ENCODE measurements at regions not wholly inside any gene's neighbourhood (a gene's known extent, or its start where the extent isn't known, plus 50 kb on each side); places are given as distances from the start of the nearest gene placed in this dataset.

DNA sequence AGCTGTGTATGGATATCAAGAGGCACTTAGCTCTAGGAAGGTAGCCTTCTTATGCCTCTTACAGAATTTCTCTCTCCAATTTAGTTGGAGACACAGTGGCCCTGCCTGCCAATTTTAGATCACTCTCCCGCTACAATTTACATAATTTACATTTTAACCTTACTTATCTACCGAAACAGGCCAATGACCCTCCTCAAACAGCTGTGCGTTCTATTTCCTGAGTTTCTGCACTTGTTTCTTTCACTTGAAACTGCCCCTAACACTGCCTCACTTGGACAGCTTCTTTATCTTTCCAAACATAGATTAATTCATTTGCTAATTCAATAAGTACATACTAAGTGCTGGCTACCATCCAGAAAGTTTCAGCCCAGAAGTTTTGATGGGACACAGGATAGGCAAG, 52.9 kb upstream of the HDDC2 start:
- Histone ChIP-seq H3K9me3 (replicated peaks) (no peaks in the 10 kb centered on the region), H3K36me3 (no peaks in the 10 kb centered on the region), H3K4me3 (no peak overlapping the region), H3K4me1 (replicated peaks) (no peaks in the 10 kb centered on the region), H3K27ac (no peak overlapping the region), H3K27me3 (replicated peaks) (peaks cover 5% of the 10 kb centered on the region)
- DNase-seq (ENCODE audit: low read depth in 1 of 2, low spot score in 2 of 2): no peak

DNA sequence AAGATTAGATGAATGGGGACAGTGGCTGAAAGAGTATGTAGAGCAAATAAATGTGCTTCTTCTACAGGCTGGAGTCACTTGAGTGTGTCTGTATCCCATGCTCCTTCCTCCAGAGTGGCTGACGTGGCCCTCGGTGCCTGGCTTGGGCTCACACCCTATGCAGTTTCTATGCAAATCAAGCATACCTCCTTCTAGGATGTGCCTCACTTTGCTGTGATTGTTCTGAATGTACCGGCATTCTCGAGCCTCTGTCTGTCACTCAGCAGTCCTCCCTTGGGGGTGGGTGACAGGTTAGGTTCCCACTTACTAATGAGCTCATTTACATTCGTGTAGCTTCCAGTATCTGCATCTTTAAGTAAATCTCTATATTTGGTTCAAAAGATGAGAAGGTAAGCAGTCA, 55.1 kb upstream of the HDDC2 start:
- Histone ChIP-seq H3K27me3 (replicated peaks) (peaks cover 5% of the 10 kb centered on the region), H3K27ac (no peak overlapping the region), H3K4me3 (no peak overlapping the region), H3K4me1 (replicated peaks) (no peaks in the 10 kb centered on the region), H3K9me3 (replicated peaks) (no peaks in the 10 kb centered on the region), H3K36me3 (no peaks in the 10 kb centered on the region)
- no peak for DNase-seq (ENCODE audit: low read depth in 1 of 2, low spot score in 2 of 2)

DNA sequence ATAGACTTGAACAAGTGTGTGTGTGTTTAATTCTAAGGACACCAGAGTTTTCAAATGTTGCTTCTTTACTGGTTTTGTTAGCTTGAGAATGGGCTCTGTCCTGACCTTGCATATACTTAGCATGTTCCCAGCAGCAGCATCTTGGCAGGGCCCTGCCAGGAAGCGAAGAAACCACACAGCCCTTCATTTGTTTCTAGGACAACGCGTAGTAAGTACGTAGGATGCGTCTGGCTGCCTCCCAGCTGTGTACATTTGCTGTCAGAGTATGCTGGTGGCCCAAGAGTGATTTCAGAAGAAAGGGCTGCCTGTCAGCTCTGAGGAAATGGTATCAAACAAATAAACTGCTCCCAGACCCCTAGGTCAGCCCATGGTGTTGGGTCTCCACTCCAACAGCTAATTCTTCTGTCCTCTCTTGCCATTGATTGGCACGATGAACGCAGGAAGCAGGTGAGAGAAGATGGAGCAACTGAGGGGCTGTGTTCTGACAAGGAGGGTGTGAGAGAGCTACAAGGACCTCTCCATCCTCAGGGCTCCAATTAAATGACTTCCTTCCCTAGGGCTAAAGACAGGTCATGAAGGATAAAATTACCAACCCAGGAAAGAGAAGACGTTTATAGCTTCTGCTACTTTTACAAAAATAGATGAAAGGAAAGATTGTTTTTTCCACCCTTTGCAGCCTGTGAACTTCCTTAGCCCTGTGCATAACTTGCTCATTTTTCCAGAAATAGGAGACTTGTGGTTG, 55.9 kb upstream of the HDDC2 start:
- Histone ChIP-seq H3K4me1 (replicated peaks) (peaks cover 2% of the 10 kb centered on the region), H3K27ac (no peak overlapping the region), H3K27me3 (replicated peaks) (peaks cover 5% of the 10 kb centered on the region), H3K9me3 (replicated peaks) (no peaks in the 10 kb centered on the region), H3K36me3 (no peaks in the 10 kb centered on the region), H3K4me3 (no peak overlapping the region)
- no peak for DNase-seq (ENCODE audit: low read depth in 1 of 2, low spot score in 2 of 2)

DNA sequence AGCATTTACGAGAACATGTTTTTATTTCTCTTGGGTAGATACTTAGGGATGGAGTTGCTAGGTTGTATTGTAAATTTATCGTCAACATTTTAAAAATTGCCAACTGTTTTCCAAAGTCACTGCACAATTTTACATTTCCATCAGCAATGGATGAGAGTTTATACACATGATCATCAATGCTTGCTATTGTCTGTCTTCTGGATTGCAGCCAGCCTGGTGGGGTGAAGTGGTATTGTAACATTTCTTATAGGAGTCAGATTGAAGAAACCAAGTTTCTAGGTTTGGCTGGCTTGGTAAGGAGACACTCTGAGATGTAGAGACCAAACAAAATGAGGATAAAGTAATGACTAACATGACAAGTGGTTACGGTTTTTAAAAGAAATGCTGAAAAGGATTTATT, 57.1 kb upstream of the HDDC2 start:
- Histone ChIP-seq H3K4me1 (replicated peaks) (peaks cover 14% of the 10 kb centered on the region), H3K27ac (no peak overlapping the region), H3K27me3 (replicated peaks) (no peaks in the 10 kb centered on the region; the same call in none of the 2 replicates), H3K36me3 (no peaks in the 10 kb centered on the region), H3K9me3 (replicated peaks) (no peaks in the 10 kb centered on the region), H3K4me3 (no peak overlapping the region)
- no peak for DNase-seq (ENCODE audit: low read depth in 1 of 2, low spot score in 2 of 2)

DNA sequence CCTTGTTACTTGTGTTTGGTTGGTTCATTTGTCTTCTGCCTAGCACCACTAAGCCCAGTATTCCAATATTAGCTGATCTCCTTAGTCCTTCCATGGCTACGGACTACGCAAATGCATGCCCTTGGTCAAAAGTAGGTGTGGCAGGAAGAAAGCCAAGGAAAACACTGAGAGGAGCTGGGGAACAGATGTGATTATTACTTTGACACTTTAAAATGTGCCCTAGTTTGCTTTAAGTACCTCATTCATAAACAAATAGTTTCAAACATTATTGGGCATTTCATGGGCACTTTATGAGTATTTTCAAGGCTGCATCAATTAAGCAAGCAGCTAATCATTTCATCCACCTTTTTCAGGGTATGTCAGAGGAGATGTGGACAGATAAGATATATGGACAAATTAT, 60.1 kb upstream of the HDDC2 start:
- H3K4me3 ChIP-seq: no peak overlapping the region
- no peak overlapping the region for H3K27ac ChIP-seq
- peaks cover 16% of the 10 kb centered on the region for H3K4me1 ChIP-seq (replicated peaks)
- no peaks in the 10 kb centered on the region for H3K36me3 ChIP-seq
- DNase-seq (ENCODE audit: low read depth in 1 of 2, low spot score in 2 of 2): no peak
- H3K27me3 ChIP-seq (replicated peaks): no peaks in the 10 kb centered on the region; the same call in none of the 2 replicates
- no peaks in the 10 kb centered on the region for H3K9me3 ChIP-seq (replicated peaks)

DNA sequence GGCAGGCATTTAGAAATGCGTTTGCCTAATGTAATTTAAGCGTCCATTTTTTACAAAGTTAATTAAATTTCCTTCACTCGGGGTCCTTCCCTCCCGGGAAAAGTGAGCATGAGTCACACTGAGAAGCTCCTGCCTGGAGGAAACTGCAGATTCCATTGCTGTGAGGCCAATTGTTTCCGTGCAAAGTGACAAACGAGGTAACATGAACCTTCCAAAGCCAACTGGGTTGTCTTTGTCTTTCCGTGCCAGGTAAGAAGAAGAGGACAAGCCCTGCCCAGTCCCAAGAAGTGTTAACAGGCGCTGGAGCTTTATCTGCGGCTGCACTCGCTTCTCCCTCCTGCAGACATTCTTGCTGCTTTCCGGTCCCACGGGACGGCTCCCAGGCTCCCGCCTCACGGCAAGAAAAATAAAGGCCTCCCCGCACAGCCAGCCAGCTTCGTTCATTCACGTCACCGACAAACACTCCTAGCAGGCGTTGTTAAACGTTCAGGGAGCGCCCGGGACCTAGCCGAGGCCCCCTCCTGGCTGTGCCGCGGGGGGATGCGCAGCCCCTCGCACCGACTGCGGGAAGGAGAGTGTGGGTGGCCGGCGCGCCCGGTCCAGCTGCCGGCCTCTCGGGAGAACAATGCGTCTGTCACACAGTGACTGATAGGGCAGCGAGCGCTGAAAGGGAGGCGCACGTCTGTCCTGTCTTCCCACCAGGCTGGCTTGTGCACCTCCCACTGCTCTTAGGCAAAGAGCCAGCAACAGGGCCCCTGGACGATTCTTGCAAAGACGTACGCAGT, 61.5 kb upstream of the HDDC2 start:
- Histone ChIP-seq H3K4me1 (replicated peaks) (peaks cover 16% of the 10 kb centered on the region), H3K27ac (peak overlapping the region; percentile 33), H3K9me3 (replicated peaks) (no peaks in the 10 kb centered on the region), H3K27me3 (replicated peaks) (no peaks in the 10 kb centered on the region; the same call in 1 of the 2 replicates), H3K36me3 (no peaks in the 10 kb centered on the region), H3K4me3 (peak overlapping the region; percentile 36)
- DNase-seq (ENCODE audit: low read depth in 1 of 2, low spot score in 2 of 2): peak; percentile 82

DNA sequence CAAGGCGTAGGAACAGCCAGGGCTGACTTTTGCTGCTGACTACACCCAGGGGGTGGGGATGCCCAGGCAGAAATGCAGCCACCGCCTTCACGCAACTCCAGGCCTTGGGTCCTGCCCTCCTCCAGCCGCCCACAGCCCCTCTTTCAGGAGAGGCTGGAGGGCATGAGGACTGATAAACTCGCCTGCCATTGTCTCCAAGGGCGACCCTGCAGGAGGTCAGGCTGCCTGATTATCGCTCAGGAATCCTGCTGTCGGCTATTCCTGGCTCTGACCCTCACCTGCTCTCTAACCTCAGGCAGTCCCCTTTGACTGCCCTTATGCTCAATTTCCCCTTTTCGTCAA, 62.0 kb upstream of the HDDC2 start:
- Histone ChIP-seq H3K4me1 (replicated peaks) (peaks cover 16% of the 10 kb centered on the region), H3K27ac (no peak overlapping the region), H3K4me3 (peak overlapping the region; percentile 36), H3K9me3 (replicated peaks) (no peaks in the 10 kb centered on the region), H3K27me3 (replicated peaks) (no peaks in the 10 kb centered on the region; the same call in 1 of the 2 replicates), H3K36me3 (no peaks in the 10 kb centered on the region)
- DNase-seq (ENCODE audit: low read depth in 1 of 2, low spot score in 2 of 2): no peak

DNA sequence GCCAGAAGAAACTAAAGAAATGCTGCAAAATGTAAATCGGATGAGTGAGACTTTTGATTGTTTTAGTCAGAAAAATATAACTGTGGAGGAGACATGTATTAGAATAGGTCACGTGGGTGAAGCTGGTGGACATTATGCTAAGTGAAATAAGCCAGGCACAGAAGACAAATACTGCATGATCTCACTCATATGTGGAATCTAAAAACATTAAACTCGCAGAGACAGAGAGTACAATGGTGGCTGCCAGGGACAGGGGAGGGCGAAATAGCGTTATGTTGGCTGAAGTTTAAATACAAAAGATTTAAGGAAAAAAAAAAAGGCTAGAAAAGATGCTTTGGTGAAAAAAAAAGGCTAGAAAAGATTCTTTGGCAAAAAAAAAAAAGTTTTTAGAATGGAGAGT, 63.5 kb upstream of the HDDC2 start:
- DNase-seq (ENCODE audit: low read depth in 1 of 2, low spot score in 2 of 2): no peak
- no peaks in the 10 kb centered on the region for H3K9me3 ChIP-seq (replicated peaks)
- no peak overlapping the region for H3K4me3 ChIP-seq
- H3K27ac ChIP-seq: no peak overlapping the region
- peaks cover 16% of the 10 kb centered on the region for H3K4me1 ChIP-seq (replicated peaks)
- H3K27me3 ChIP-seq (replicated peaks): peaks cover 4% of the 10 kb centered on the region; the same call in 1 of the 2 replicates
- no peaks in the 10 kb centered on the region for H3K36me3 ChIP-seq

DNA sequence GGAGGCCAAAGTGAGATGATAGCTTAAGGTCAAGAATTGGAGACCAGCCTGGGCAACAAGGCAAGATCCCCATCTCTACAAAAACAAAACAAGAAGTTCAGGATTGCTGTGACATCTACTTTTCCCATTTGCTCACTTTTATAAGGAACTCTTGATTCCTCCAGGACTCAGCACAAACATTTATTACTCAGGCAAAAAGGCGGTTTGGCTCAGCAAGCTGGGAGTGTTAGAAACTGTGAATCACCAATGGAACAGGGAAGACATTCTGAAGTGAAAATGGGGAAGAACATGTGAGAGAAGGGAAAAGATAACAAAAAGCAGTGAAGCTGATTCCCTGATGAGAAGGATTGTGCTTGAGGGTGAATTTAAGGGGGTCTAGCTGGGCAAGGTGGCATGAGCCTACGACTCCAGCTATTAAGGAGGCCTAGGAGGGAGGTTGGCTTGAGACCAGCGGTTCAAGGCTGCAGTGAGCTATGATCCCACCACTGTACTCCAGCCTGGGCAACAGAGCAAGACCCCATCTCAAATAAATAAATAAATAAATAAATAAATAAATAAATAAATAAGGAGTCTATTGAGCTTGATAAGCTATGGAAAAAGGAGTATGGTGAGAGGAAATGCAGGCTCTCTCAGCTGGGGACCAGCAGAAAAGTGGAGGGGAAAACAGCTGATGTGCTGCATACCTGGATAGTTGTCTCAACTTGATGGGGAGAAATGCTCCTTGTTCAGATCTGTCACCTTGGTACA, 65.4 kb upstream of the HDDC2 start:
- Histone ChIP-seq H3K36me3 (no peaks in the 10 kb centered on the region), H3K27me3 (replicated peaks) (peaks cover 11% of the 10 kb centered on the region), H3K9me3 (replicated peaks) (no peaks in the 10 kb centered on the region), H3K4me1 (replicated peaks) (peaks cover 16% of the 10 kb centered on the region), H3K4me3 (no peak overlapping the region), H3K27ac (no peak overlapping the region)
- no peak for DNase-seq (ENCODE audit: low read depth in 1 of 2, low spot score in 2 of 2)

DNA sequence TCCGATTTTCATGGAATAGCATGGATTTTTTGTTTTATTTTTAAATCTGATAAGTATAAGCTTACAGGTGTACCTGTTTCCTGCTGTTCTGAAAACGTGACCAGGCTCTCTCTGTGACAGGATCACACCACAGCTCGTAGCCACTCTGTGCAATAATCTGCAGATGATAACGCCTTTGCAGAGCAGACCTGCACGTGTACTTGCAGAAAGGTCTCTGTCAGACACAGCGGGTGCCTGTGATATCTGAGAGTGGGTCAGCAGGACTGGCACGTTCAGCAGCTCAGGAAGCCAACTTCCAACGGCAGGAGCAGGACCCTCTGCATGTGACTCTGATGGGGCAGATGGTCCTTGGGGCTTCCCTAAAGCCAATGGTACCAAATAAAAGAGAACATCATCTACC, 68.6 kb upstream of the HDDC2 start:
- H3K4me1 ChIP-seq (replicated peaks): no peaks in the 10 kb centered on the region

DNA sequence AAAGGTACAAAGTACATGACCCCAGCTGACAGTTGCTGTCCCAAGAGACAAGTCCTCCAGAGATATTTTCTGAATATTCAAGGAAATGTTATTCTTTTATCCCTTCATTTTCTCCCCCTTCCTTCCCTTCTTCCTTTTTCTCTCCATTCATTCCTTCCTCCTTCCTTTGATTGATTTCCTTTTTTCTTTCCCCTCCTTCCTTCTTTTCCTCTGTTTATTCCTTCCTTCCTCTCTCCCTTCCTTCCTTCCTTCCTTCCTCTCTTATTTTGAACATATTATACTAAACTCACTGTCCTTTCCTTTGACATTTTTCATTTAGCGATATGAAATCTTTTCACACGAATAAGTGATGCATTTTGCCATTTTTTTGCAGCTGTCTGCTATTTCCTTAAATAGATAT, 73.2 kb upstream of the HDDC2 start:
- no peaks in the 10 kb centered on the region for H3K36me3 ChIP-seq
- no peak overlapping the region for H3K4me3 ChIP-seq
- H3K4me1 ChIP-seq (replicated peaks): no peaks in the 10 kb centered on the region
- peaks cover 15% of the 10 kb centered on the region; the same call in 1 of the 2 replicates for H3K27me3 ChIP-seq (replicated peaks)
- H3K9me3 ChIP-seq (replicated peaks): no peaks in the 10 kb centered on the region
- DNase-seq (ENCODE audit: low read depth in 1 of 2, low spot score in 2 of 2): no peak
- H3K27ac ChIP-seq: no peak overlapping the region

More for the DNA sequence above, 68.6 kb upstream of the HDDC2 start:
- DNase-seq (ENCODE audit: low read depth in 1 of 2, low spot score in 2 of 2): no peak
- Histone ChIP-seq H3K27me3 (replicated peaks) (peaks cover 15% of the 10 kb centered on the region; the same call in 1 of the 2 replicates), H3K27ac (no peak overlapping the region), H3K4me3 (no peak overlapping the region), H3K36me3 (no peaks in the 10 kb centered on the region), H3K9me3 (replicated peaks) (no peaks in the 10 kb centered on the region)

DNA sequence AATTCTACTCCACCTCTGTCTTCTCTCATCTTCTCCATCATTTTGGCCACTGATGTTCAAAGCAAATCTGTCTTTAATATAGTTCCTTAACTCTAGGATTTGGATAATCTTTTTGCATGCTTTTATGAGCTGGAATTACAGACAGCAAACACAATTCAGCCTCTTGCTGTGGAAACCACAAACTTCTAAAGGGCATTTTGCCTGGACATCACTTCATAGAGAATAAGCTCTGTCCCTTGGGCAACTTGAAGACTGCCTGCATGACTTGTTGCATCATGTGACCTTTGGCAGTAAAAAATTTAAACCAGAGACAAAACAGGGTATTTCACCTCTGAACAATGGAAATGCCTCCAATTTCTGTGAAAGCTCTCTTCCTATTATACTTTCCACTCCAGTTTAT, 74.1 kb upstream of the HDDC2 start:
- no peaks in the 10 kb centered on the region for H3K4me1 ChIP-seq (replicated peaks)
- H3K27me3 ChIP-seq (replicated peaks): peaks cover 14% of the 10 kb centered on the region; the same call in 1 of the 2 replicates
- H3K9me3 ChIP-seq (replicated peaks): no peaks in the 10 kb centered on the region
- H3K27ac ChIP-seq: no peak overlapping the region
- H3K4me3 ChIP-seq: no peak overlapping the region
- DNase-seq (ENCODE audit: low read depth in 1 of 2, low spot score in 2 of 2): no peak
- H3K36me3 ChIP-seq: no peaks in the 10 kb centered on the region

DNA sequence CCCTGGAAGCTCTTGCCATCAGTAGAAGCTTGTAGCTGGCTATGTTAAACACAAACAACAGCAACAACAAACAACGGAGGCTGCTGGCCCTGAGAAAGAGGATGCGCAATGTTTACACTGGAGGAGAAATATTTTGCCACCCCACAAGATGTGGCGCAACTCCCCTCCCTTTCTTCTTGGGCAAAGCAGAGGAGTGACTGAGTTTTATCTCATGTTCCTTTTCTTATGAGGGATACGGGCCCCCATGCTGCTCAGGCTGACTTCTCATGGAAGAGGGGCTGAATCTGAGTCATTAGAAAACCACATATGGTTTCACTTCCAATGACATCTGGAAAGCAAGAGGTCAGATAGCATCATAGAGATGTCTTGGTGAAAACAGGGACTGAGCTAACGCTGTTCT, 75.9 kb upstream of the HDDC2 start:
- Histone ChIP-seq H3K36me3 (no peaks in the 10 kb centered on the region), H3K4me1 (replicated peaks) (no peaks in the 10 kb centered on the region), H3K4me3 (no peak overlapping the region), H3K27ac (no peak overlapping the region), H3K27me3 (replicated peaks) (0 out of 2 replicates have a peak, but pooled peaks cover 9% of the 10 kb centered on the region), H3K9me3 (replicated peaks) (no peaks in the 10 kb centered on the region)
- DNase-seq (ENCODE audit: low read depth in 1 of 2, low spot score in 2 of 2): peak; percentile 42 to 59

DNA sequence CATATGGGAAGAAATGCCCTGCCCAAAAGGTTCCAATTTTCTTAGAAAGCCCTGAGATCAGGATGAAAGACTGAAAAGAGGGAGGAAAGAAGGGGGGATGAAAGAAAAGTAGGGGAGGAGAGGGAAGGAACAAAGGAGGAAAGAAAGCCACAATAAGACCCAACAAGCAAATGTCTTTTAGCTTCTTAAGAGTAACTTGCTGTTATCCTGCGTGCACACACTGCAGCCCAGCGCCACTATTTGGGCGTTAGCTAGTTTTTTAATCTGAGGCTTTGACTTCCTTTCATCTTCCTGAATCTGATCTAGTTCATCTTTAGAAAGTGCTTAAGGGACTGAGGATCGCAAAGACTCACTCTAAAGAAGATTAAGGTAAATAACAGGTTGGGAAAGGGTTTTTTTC, 77.4 kb upstream of the HDDC2 start:
- Histone ChIP-seq H3K4me3 (no peak overlapping the region), H3K4me1 (replicated peaks) (no peaks in the 10 kb centered on the region), H3K27ac (no peak overlapping the region), H3K9me3 (replicated peaks) (no peaks in the 10 kb centered on the region), H3K27me3 (replicated peaks) (0 out of 2 replicates have a peak, but pooled peaks cover 14% of the 10 kb centered on the region), H3K36me3 (no peaks in the 10 kb centered on the region)
- DNase-seq (ENCODE audit: low read depth in 1 of 2, low spot score in 2 of 2): no peak

All from SJSA1 (cell line).